H1 (cell line): ENCODE measurements at regions not wholly inside any gene's neighbourhood (a gene's known extent, or its start where the extent isn't known, plus 50 kb on each side); places are given as distances from the start of the nearest gene placed in this dataset.

ENCODE experiments used
- CTCF ChIA-PET: fragments of 300-600 bp; sonication (Branson Sonifier 250); formaldehyde crosslinking; loops from one replicate; lab custom pipeline; 2021; ENCODE audit not compliant: partially characterized antibody; lab: Charles Lee
- POLR2A ChIA-PET: fragments of 300-600 bp; sonication (Branson Sonifier 250); formaldehyde crosslinking; loops from one replicate; lab custom pipeline; 2021; ENCODE audit warnings: inconsistent platforms; ENCODE audit not compliant: partially characterized antibody; lab: Charles Lee
- DNase-seq, 2 experiments: peaks; one replicate each; pipeline versions ENCODE4 v3.0.0 to v3.0.0-alpha.2; 2010 to 2022; ENCODE audit warnings: low spot score in 2 of 2, low read depth in 1 of 2, mixed read lengths in 1 of 2
- FAIRE-seq: peaks from 2 replicates; lab custom pipeline; 2011; peaks lifted over from hg19 to GRCh38; lab: Jason Lieb, UNC
- H2AFZ ChIP-seq: 2 replicates; pipeline ENCODE4 v1.8.1; 2012; ENCODE audit warnings: low read length, inconsistent platforms
- H2AK5ac ChIP-seq: 2 replicates; pipeline ENCODE4 v1.6.1; 2013; ENCODE audit warnings: low read depth, low read length
- H2BK120ac ChIP-seq: replicated peaks from 2 replicates; pipeline ENCODE3; 2013; ENCODE audit warnings: low read depth, low read length, inconsistent platforms
- H2BK12ac ChIP-seq: 2 replicates; pipeline ENCODE4 v1.6.1; 2013; ENCODE audit warnings: low read depth, low read length
- H2BK15ac ChIP-seq: 2 replicates; pipeline ENCODE4 v1.6.1; 2013; ENCODE audit warnings: low read length
- H2BK20ac ChIP-seq: 2 replicates; pipeline ENCODE4 v1.6.1; 2013; ENCODE audit warnings: low read length
- H2BK5ac ChIP-seq: 2 replicates; pipeline ENCODE4 v1.6.1; 2013; ENCODE audit warnings: low read depth, low read length
- H3K14ac ChIP-seq: 2 replicates; pipeline ENCODE4 v1.6.1; 2013; ENCODE audit warnings: inconsistent platforms; ENCODE audit not compliant: insufficient read length
- H3K18ac ChIP-seq: 2 replicates; pipeline ENCODE4 v1.6.1; 2013; ENCODE audit warnings: low read length; ENCODE audit errors: extremely low read depth
- H3K23ac ChIP-seq: 2 replicates; pipeline ENCODE4 v1.6.1; 2013; ENCODE audit warnings: inconsistent platforms; ENCODE audit not compliant: insufficient read length
- H3K23me2 ChIP-seq: 2 replicates; pipeline ENCODE4 v1.6.1; 2013; ENCODE audit warnings: low read depth, low read length
- H3K27ac ChIP-seq: 2 replicates; pipeline ENCODE4 v1.6.1; 2011; ENCODE audit warnings: low read depth, low read length, inconsistent platforms
- H3K27me3 ChIP-seq, 4 experiments: replicated peaks in 1 of 4; 1 replicate in 1 of 4; 2 replicates in 3 of 4; pipeline versions ENCODE4 v1.6.1 to v1.8.1; 2011 to 2013; ENCODE audit warnings: low read length in 3 of 4, mild to moderate bottlenecking in 3 of 4, inconsistent platforms in 2 of 4, mixed read lengths in 2 of 4, moderate library complexity in 1 of 4; ENCODE audit not compliant: control insufficient read depth in 3 of 4, insufficient read depth in 3 of 4; ENCODE audit errors: extremely low read depth in 1 of 4
- H3K36me3 ChIP-seq, 4 experiments: 2 replicates each; pipeline versions ENCODE4 v1.6.1 to v1.8.1; 2011 to 2013; ENCODE audit warnings: mild to moderate bottlenecking in 4 of 4, low read length in 3 of 4, moderate library complexity in 2 of 4, control low read depth in 1 of 4, inconsistent platforms in 1 of 4; ENCODE audit not compliant: insufficient read depth in 4 of 4, control insufficient read depth in 2 of 4
- H3K4ac ChIP-seq: replicated peaks from 2 replicates; pipeline ENCODE3; 2013; ENCODE audit warnings: low read length, low read depth, mixed read lengths, inconsistent platforms; ENCODE audit not compliant: insufficient read length
- H3K4me1 ChIP-seq, 4 experiments: replicated peaks in 1 of 4; 1 replicate in 1 of 4; 2 replicates in 3 of 4; pipeline versions ENCODE4 v1.6.1 to v1.8.1; 2011 to 2013; ENCODE audit warnings: low read length in 3 of 4, inconsistent platforms in 2 of 4, mixed read lengths in 1 of 4; ENCODE audit not compliant: insufficient read depth in 4 of 4, control insufficient read depth in 3 of 4
- H3K4me2 ChIP-seq, 2 experiments: 2 replicates each; pipeline versions ENCODE4 v1.6.1 to v1.8.1; 2011 to 2013; ENCODE audit warnings: low read depth in 2 of 2, low read length in 2 of 2, control low read depth in 1 of 2, inconsistent platforms in 1 of 2, mild to moderate bottlenecking in 1 of 2; ENCODE audit not compliant: insufficient read depth in 1 of 2
- H3K4me3 ChIP-seq, 4 experiments: fragments of 200-600, 300-600 bp in 1 of 4; sonication (generic), shearing (Covaris generic), sonication (Bioruptor Twin) in 1 of 4; 2 replicates each; pipeline versions ENCODE4 v1.5.1 to v1.8.1; 2011 to 2016; ENCODE audit warnings: low read length in 4 of 4, low read depth in 3 of 4, control low read depth in 2 of 4, inconsistent platforms in 2 of 4, mild to moderate bottlenecking in 2 of 4, mixed read lengths in 1 of 4, moderate library complexity in 1 of 4; ENCODE audit not compliant: insufficient read depth in 2 of 4; ENCODE audit errors: extremely low read depth in 1 of 4
- H3K56ac ChIP-seq: replicated peaks from 2 replicates; pipeline ENCODE3; 2013; ENCODE audit warnings: low read depth, mild to moderate bottlenecking, mixed read lengths, low read length, inconsistent platforms; ENCODE audit not compliant: insufficient read length
- H3K79me1 ChIP-seq: 2 replicates; pipeline ENCODE4 v1.6.1; 2013; ENCODE audit warnings: low read depth, low read length, control low read depth
- H3K79me2 ChIP-seq, 2 experiments: 2 replicates each; pipeline versions ENCODE4 v1.6.1 to v1.8.1; 2012 to 2013; ENCODE audit warnings: low read length in 2 of 2, mild to moderate bottlenecking in 2 of 2, inconsistent platforms in 1 of 2; ENCODE audit not compliant: insufficient read depth in 2 of 2, control insufficient read depth in 1 of 2
- H3K9ac ChIP-seq, 4 experiments: replicated peaks in 1 of 4; 1 replicate in 1 of 4; 2 replicates in 3 of 4; pipeline versions ENCODE4 v1.6.1 to v1.8.1; 2011 to 2013; ENCODE audit warnings: low read depth in 3 of 4, low read length in 3 of 4, control low read depth in 2 of 4, mild to moderate bottlenecking in 2 of 4, moderate library complexity in 2 of 4, inconsistent platforms in 1 of 4; ENCODE audit errors: extremely low read depth in 1 of 4
- H3K9me3 ChIP-seq, 2 experiments: 2 replicates each; pipeline versions ENCODE4 v1.6.1 to v1.8.1; 2012 to 2013; ENCODE audit warnings: mild to moderate bottlenecking in 2 of 2, moderate library complexity in 2 of 2, control low read depth in 1 of 2, inconsistent platforms in 1 of 2, low read depth in 1 of 2, low read length in 1 of 2, mixed read lengths in 1 of 2; ENCODE audit not compliant: insufficient read depth in 2 of 2
- H4K20me1 ChIP-seq, 2 experiments: replicated peaks in 1 of 2; 2 replicates each; pipeline versions ENCODE3 to v1.8.1; 2011 to 2013; ENCODE audit warnings: inconsistent platforms in 2 of 2, low read length in 2 of 2, mild to moderate bottlenecking in 1 of 2; ENCODE audit not compliant: insufficient read depth in 2 of 2, control insufficient read depth in 1 of 2
- H4K5ac ChIP-seq: 2 replicates; pipeline ENCODE4 v1.6.1; 2013; ENCODE audit warnings: low read length, low read depth, mixed read lengths, inconsistent platforms; ENCODE audit not compliant: insufficient read length
- H4K8ac ChIP-seq: 2 replicates; pipeline ENCODE4 v1.8.0; 2013; ENCODE audit warnings: mild to moderate bottlenecking, moderate library complexity, low read length, inconsistent platforms; ENCODE audit not compliant: insufficient read depth; ENCODE audit errors: extremely low read depth
- H4K91ac ChIP-seq: replicated peaks from 2 replicates; pipeline ENCODE3; 2013; ENCODE audit warnings: low read length, mixed read lengths, inconsistent platforms; ENCODE audit not compliant: insufficient read length
- RNF2 ChIP-seq: fragments of 200-900, 300-1000 bp; sonication (generic); IDR thresholded peaks from 2 replicates; pipeline ENCODE4 v1.7.1; 2016; ENCODE audit warnings: borderline replicate concordance, low read depth, mild to moderate bottlenecking, antibody characterized with exemption, low read length; ENCODE audit not compliant: poor library complexity, severe bottlenecking; ENCODE audit errors: missing control alignments
- TEAD4 ChIP-seq: IDR thresholded peaks from 2 replicates; pipeline ENCODE4 v1.6.1; 2012; ENCODE audit warnings: low read depth, low read length, inconsistent platforms, mixed read lengths
- WGBS, 2 experiments: shearing (Covaris generic) in 1 of 2; methylation state at CpG; one replicate each; pipeline versions ENCODE4 v1.1.6 to v1.1.7; 2013 to 2015; ENCODE audit warnings: low lambda C conversion rate in 2 of 2, mixed read lengths in 2 of 2, inconsistent platforms in 1 of 2, low coverage in 1 of 2, missing lambda C conversion rate in 1 of 2; ENCODE audit not compliant: insufficient replicate concordance in 2 of 2, insufficient coverage in 1 of 2, insufficient read length in 1 of 2; ENCODE audit errors: extremely low coverage in 1 of 2, missing lambda C conversion rate in 1 of 2; 5-methylcytosine and 5-hydroxymethylcytosine counted together
- TF ChIP-seq, protein P1 (sequence below): IDR thresholded peaks from 2 replicates; pipeline ENCODE4 v1.6.1; 2011; ENCODE audit warnings: low read length, improper control_type of control experiment

DNA sequence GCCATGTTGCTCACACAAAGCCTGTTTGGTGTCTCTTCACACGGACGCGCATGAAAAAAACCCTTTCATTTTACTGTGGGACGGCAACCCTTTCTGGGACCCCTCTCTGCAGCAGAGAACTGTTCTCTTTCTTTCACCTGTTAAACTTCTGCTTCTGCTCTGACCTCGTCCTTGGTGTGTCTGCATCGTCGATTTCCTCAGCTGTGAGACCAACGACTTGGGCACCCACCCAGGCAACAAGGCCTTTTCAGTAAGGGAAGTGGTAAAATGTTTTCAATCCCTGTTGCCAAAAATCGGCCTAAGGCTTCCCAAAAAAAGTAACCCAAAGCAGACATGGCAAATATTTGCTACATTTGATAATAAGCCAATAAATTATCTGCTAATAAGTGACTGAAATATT, 515.3 kb downstream of the IRS2 start:
- Histone ChIP-seq H3K9me3 (no peaks in the 10 kb centered on the region), H2BK12ac (peak overlapping the region; percentile 96), H2AFZ (no peak overlapping the region; the same call in 1 of the 2 replicates), H4K5ac (no peak overlapping the region), H3K79me2 (no peaks in the 10 kb centered on the region), H3K23ac (no peak overlapping the region), H3K36me3 (peaks cover 0 to 2% (median 0%) of the 10 kb centered on the region in 4 experiments; a peak in 1 of 8 replicates), H3K4ac (no peak overlapping the region), H3K27ac (no peak overlapping the region), H2BK20ac (no peak overlapping the region; the same call in 1 of the 2 replicates), H3K79me1 (no peaks in the 10 kb centered on the region), H3K56ac (no peak overlapping the region), H2BK5ac (peak overlapping the region; percentile 86; the same call in 1 of the 2 replicates), H4K20me1 (no peaks in the 10 kb centered on the region), H4K91ac (peak overlapping the region; percentile 54), H3K23me2 (no peaks in the 10 kb centered on the region), H3K27me3 (no peaks in the 10 kb centered on the region), H2BK120ac (peak overlapping the region; percentile 15), H3K9ac (no peak overlapping the region), H4K8ac (no peak overlapping the region), H3K4me2 (0 out of 4 replicates have a peak overlapping the region, but pooled peaks of 1 of the 2 experiments have one; percentile 11), H3K4me1 (peaks cover 1 to 9% (median 7%) of the 10 kb centered on the region in 4 experiments; a peak in 5 of 7 replicates), H3K14ac (no peak overlapping the region), H3K18ac (no peak overlapping the region; the same call in 1 of the 2 replicates), H2BK15ac (no peak overlapping the region), H2AK5ac (no peak overlapping the region), H3K4me3 (no peak overlapping the region)
- DNase-seq (no peak), FAIRE-seq (no peak)
- TF ChIP-seq TEAD4 (no peak), RNF2 (no peak)
- TF ChIP-seq, protein P1, sequence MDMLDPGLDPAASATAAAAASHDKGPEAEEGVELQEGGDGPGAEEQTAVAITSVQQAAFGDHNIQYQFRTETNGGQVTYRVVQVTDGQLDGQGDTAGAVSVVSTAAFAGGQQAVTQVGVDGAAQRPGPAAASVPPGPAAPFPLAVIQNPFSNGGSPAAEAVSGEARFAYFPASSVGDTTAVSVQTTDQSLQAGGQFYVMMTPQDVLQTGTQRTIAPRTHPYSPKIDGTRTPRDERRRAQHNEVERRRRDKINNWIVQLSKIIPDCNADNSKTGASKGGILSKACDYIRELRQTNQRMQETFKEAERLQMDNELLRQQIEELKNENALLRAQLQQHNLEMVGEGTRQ = no peak
- ChIA-PET CTCF (no interaction called here), POLR2A (no interaction called here)
- 77% methylated on average over 9 of the region's 9 CpGs; no CpG with 5 or more reads in 1 of the 2 experiments for WGBS, 2 experiments
